HepG2 (cell line): ENCODE measurements at regions not wholly inside any gene's neighbourhood (a gene's known extent, or its start where the extent isn't known, plus 50 kb on each side); places are given as distances from the start of the nearest gene placed in this dataset.

ENCODE experiments used
- ATAC-seq: fragments of 200-7000 bp; cut with Tn5 transposase; 3 replicates; pipeline ENCODE4 v1.9.1; 2020; ENCODE audit warnings: mild to moderate bottlenecking, moderate library complexity
- BruUV-seq: library from RNA; stranded (reverse); fragments of 400-500 nt; replicated peaks from 2 replicates; lab custom pipeline; 2021; lab: Mats Ljungman, UMichigan
- CTCF ChIA-PET: fragments of 300-600 bp; formaldehyde crosslinking; extraction: SDS; loops from one replicate; lab custom pipeline; 2021; ENCODE audit warnings: low total read pairs, inconsistent platforms, low intra/inter-chr PET ratio; lab: Yijun Ruan, JAX
- POLR2A ChIA-PET: fragments of 350-600 bp; sonication (Branson Sonifier 250); formaldehyde crosslinking; loops from one replicate; lab custom pipeline; 2020; ENCODE audit warnings: antibody characterized with exemption, inconsistent platforms; lab: Yijun Ruan, JAX
- DNase-seq: peaks from one replicate; pipeline ENCODE4 v3.0.0-alpha.2; 2015; ENCODE audit warnings: low spot score
- FAIRE-seq: peaks from 3 replicates; lab custom pipeline; 2011; peaks lifted over from hg19 to GRCh38; lab: Jason Lieb, UNC
- H2AFZ ChIP-seq: one replicate; pipeline ENCODE4 v1.6.1; 2011; ENCODE audit warnings: low read length, inconsistent platforms
- H3K27ac ChIP-seq: fragments of 300-600 bp; 3 replicates; pipeline ENCODE4 v1.8.0; 2011; ENCODE audit warnings: mixed run types, mild to moderate bottlenecking, mixed read lengths, low read length, inconsistent platforms; ENCODE audit not compliant: insufficient read depth; ENCODE audit errors: extremely low read length
- H3K27me3 ChIP-seq, 2 experiments: fragments of 200-600 bp in 1 of 2; 2 replicates in 1 of 2; 3 replicates in 1 of 2; pipeline versions ENCODE4 v1.6.0 to v1.8.0; 2011; ENCODE audit warnings: low read length in 2 of 2, mild to moderate bottlenecking in 2 of 2, moderate library complexity in 2 of 2, inconsistent platforms in 1 of 2; ENCODE audit not compliant: insufficient read depth in 2 of 2, control insufficient read depth in 1 of 2
- H3K36me3 ChIP-seq, 2 experiments: fragments of 200-600 bp in 1 of 2; replicated peaks in 1 of 2; 2 replicates in 1 of 2; 3 replicates in 1 of 2; pipeline versions ENCODE4 v1.5.1 to v1.8.0; 2011; ENCODE audit warnings: low read length in 2 of 2, inconsistent platforms in 1 of 2; ENCODE audit not compliant: insufficient read depth in 2 of 2, control insufficient read depth in 1 of 2
- H3K4me1 ChIP-seq: 2 replicates; pipeline ENCODE4 v1.5.1; 2012; ENCODE audit warnings: low read length, inconsistent platforms; ENCODE audit not compliant: insufficient read depth
- H3K4me2 ChIP-seq: 2 replicates; pipeline ENCODE4 v1.6.0; 2011; ENCODE audit warnings: low read depth, low read length, inconsistent platforms
- H3K4me3 ChIP-seq, 3 experiments: fragments of 200-600 bp in 1 of 3; sonication (generic), shearing (Covaris generic) in 1 of 3; replicated peaks in 1 of 3; 2 replicates each; pipeline ENCODE4 v1.5.1; 2011 to 2016; ENCODE audit warnings: low read length in 3 of 3, inconsistent platforms in 2 of 3, low read depth in 2 of 3, mild to moderate bottlenecking in 2 of 3, control low read depth in 1 of 3, mixed read lengths in 1 of 3; ENCODE audit not compliant: insufficient read depth in 1 of 3
- H3K79me2 ChIP-seq: one replicate; pipeline ENCODE4 v1.6.1; 2011; ENCODE audit warnings: low read length, inconsistent platforms; ENCODE audit not compliant: insufficient read depth
- H3K9ac ChIP-seq: 2 replicates; pipeline ENCODE4 v1.6.0; 2011; ENCODE audit warnings: mild to moderate bottlenecking, low read depth, low read length, inconsistent platforms; ENCODE audit not compliant: insufficient read depth
- H3K9me3 ChIP-seq: 2 replicates; pipeline ENCODE4 v1.5.1; 2012; ENCODE audit warnings: mild to moderate bottlenecking, low read length
- H4K20me1 ChIP-seq: 2 replicates; pipeline ENCODE4 v1.6.0; 2011; ENCODE audit warnings: inconsistent platforms, mild to moderate bottlenecking, low read length, moderate library complexity; ENCODE audit not compliant: insufficient read depth
- AGO1 ChIP-seq: fragments of 200-400 bp; formaldehyde crosslinking; IDR thresholded peaks from 2 replicates; pipeline ENCODE4 v1.6.1; 2017; ENCODE audit warnings: mild to moderate bottlenecking, low read depth, low read length, moderate library complexity; ENCODE audit not compliant: poor library complexity, severe bottlenecking
- ATF3 ChIP-seq: sonication (generic); formaldehyde crosslinking; IDR thresholded peaks from 2 replicates; pipeline ENCODE4 v1.4.0; 2020; ENCODE audit warnings: missing genetic modification reagents
- CCDC6 ChIP-seq: sonication (generic); formaldehyde crosslinking; IDR thresholded peaks from 2 replicates; pipeline ENCODE4 v1.8.1; 2022; ENCODE audit warnings: mild to moderate bottlenecking, missing genetic modification reagents, moderate library complexity
- GABPA ChIP-seq, 2 experiments: IDR thresholded peaks; 2 replicates each; pipeline ENCODE4 v1.6.1; 2011 to 2016; ENCODE audit warnings: low read depth in 2 of 2, low read length in 1 of 2, missing biosample characterization in 1 of 2, missing genetic modification characterization in 1 of 2
- GLI4 ChIP-seq: sonication (generic); formaldehyde crosslinking; IDR thresholded peaks from 2 replicates; pipeline ENCODE4 v1.5.1; 2020; ENCODE audit warnings: missing genetic modification reagents, mild to moderate bottlenecking, moderate library complexity, borderline replicate concordance
- IKZF5 ChIP-seq: IDR thresholded peaks from 2 replicates; pipeline ENCODE4 v1.6.1; 2018; ENCODE audit warnings: missing genetic modification reagents, mild to moderate bottlenecking, missing compliant biosample characterization
- LBX2 ChIP-seq: sonication (generic); formaldehyde crosslinking; IDR thresholded peaks from 2 replicates; pipeline ENCODE4 v1.5.0; 2020; ENCODE audit warnings: missing genetic modification reagents, mild to moderate bottlenecking, borderline replicate concordance
- NCOA5 ChIP-seq: sonication (generic); formaldehyde crosslinking; IDR thresholded peaks from 2 replicates; pipeline ENCODE4 v1.4.0; 2020; ENCODE audit warnings: missing genetic modification reagents
- RNF2 ChIP-seq: fragments of 450-650 bp; conservative IDR thresholded peaks from 2 replicates; pipeline ENCODE4 v1.6.1; 2016; ENCODE audit warnings: low read depth
- TCF12 ChIP-seq, 2 experiments: fragments of 450-650 bp in 1 of 2; sonication (generic) in 1 of 2; formaldehyde crosslinking in 1 of 2; IDR thresholded peaks; 2 replicates each; pipeline versions ENCODE4 v1.6.1 to v1.8.0; 2017 to 2022; ENCODE audit warnings: antibody characterized with exemption in 1 of 2, mild to moderate bottlenecking in 1 of 2, missing genetic modification reagents in 1 of 2, moderate library complexity in 1 of 2
- TEAD2 ChIP-seq: sonication (generic); formaldehyde crosslinking; IDR thresholded peaks from 2 replicates; pipeline ENCODE4 v1.9.0; 2021; ENCODE audit warnings: missing genetic modification reagents
- TIGD3 ChIP-seq: sonication (generic); formaldehyde crosslinking; IDR thresholded peaks from 2 replicates; pipeline ENCODE4 v1.5.1; 2020; ENCODE audit warnings: mild to moderate bottlenecking, missing genetic modification reagents, borderline replicate concordance
- ZMYM2 ChIP-seq: sonication (generic); formaldehyde crosslinking; IDR thresholded peaks from 2 replicates; pipeline ENCODE4 v1.8.0; 2022; ENCODE audit warnings: mild to moderate bottlenecking, missing genetic modification reagents
- ZNF260 ChIP-seq: sonication (generic); formaldehyde crosslinking; IDR thresholded peaks from 2 replicates; pipeline ENCODE4 v1.4.0; 2020; ENCODE audit warnings: missing genetic modification reagents, low read depth, mild to moderate bottlenecking, borderline replicate concordance
- ZNF549 ChIP-seq: sonication (generic); formaldehyde crosslinking; IDR thresholded peaks from 2 replicates; pipeline ENCODE4 v1.5.0; 2020; ENCODE audit warnings: missing genetic modification reagents
- ZNF773 ChIP-seq: sonication (generic); formaldehyde crosslinking; IDR thresholded peaks from 2 replicates; pipeline ENCODE4 v1.4.0; 2020; ENCODE audit warnings: missing genetic modification reagents, borderline replicate concordance
- ZNF800 ChIP-seq: sonication (generic); formaldehyde crosslinking; IDR thresholded peaks from 2 replicates; pipeline ENCODE4 v1.4.0; 2020; ENCODE audit warnings: missing genetic modification reagents
- ZSCAN20 ChIP-seq: sonication (generic); formaldehyde crosslinking; IDR thresholded peaks from 2 replicates; pipeline ENCODE4 v1.4.0; 2020; ENCODE audit warnings: missing genetic modification reagents, mild to moderate bottlenecking, borderline replicate concordance
- WGBS: methylation state at CpG from one replicate; pipeline ENCODE4 v1.1.6; 2017; ENCODE audit warnings: low lambda C conversion rate; 5-methylcytosine and 5-hydroxymethylcytosine counted together
- in situ Hi-C: cut with HindIII; loops from 2 replicates; pipeline ENCODE4 v1.10.0; 2017; ENCODE audit warnings: low pct_unique_long_range_greater_than_20kb; ENCODE audit not compliant: extremely low pct_ligation_motif_present
- intact Hi-C: fragments of 100-400 bp; cut with micrococcal nuclease; formaldehyde crosslinking; loops from one replicate; pipeline ENCODE4 v1.10.0; 2022; ENCODE audit not compliant: unreplicated experiment

- TF ChIP-seq ZMYM2: no peak
- TF ChIP-seq TIGD3: no peak
- no peak for TF ChIP-seq TCF12 (IDR thresholded peaks at IDR 0.05)
- no peak for TF ChIP-seq TCF12 (CRISPR knock-in tag; IDR thresholded peaks at IDR 0.05)
Observed at GRCh38 chr4:42339935-42340406, 57.3 kb upstream of the SHISA3 start (continued).

GRCh38 chr4:42341518-42342026, 55.7 kb upstream of the SHISA3 start:
- H3K4me2 ChIP-seq: no peak overlapping the region
- no peak overlapping the region for H3K27ac ChIP-seq
- H3K36me3 ChIP-seq: no peaks in the 10 kb centered on the region
- intact Hi-C loops (no loop called here), in situ Hi-C loops (no loop called here)
- WGBS: 44% methylated on average over 4 of the region's 4 CpGs
- ChIA-PET POLR2A (no interaction called here), CTCF (no interaction called here)
- no peaks in the 10 kb centered on the region for H4K20me1 ChIP-seq
- no peaks in the 10 kb centered on the region for H3K4me1 ChIP-seq
- no peak for ATAC-seq
- H3K9me3 ChIP-seq: no peaks in the 10 kb centered on the region
- no peak overlapping the region for H3K9ac ChIP-seq
- no peak overlapping the region for H3K4me3 ChIP-seq
- H2AFZ ChIP-seq: no peak overlapping the region
- peaks cover 0 to 14% of the 10 kb centered on the region in 2 experiments; a peak in 2 of 5 replicates for H3K27me3 ChIP-seq
- no peaks in the 10 kb centered on the region for H3K79me2 ChIP-seq
- BruUV-seq: no TSS peak
- no peak for FAIRE-seq
- no peak for DNase-seq
- no peak for TF ChIP-seq ZSCAN20
- no peak for TF ChIP-seq GLI4 (CRISPR knock-in tag)
- no peak for TF ChIP-seq TEAD2 (CRISPR knock-in tag)
- TF ChIP-seq RNF2: no peak
- no peak for TF ChIP-seq ZNF549 (CRISPR knock-in tag)
- no peak for TF ChIP-seq GABPA (IDR thresholded peaks at IDR 0.05; ENCODE audit: low read depth, low read length)
- no peak for TF ChIP-seq GABPA (CRISPR knock-in tag; IDR thresholded peaks at IDR 0.05; ENCODE audit: low read depth)
- no peak for TF ChIP-seq ZNF260 (CRISPR knock-in tag)
- TF ChIP-seq CCDC6 (CRISPR knock-in tag): no peak
- no peak for TF ChIP-seq ZNF773 (CRISPR knock-in tag)
- TF ChIP-seq ZNF800 (CRISPR knock-in tag): no peak
- TF ChIP-seq NCOA5 (CRISPR knock-in tag): no peak
- TF ChIP-seq ATF3 (CRISPR knock-in tag): no peak
- no peak for TF ChIP-seq IKZF5
- no peak for TF ChIP-seq LBX2
- no peak for TF ChIP-seq AGO1
